ENCODE measurements at regions not wholly inside any gene's neighbourhood (a gene's known extent, or its start where the extent isn't known, plus 50 kb on each side); places are given as distances from the start of the nearest gene placed in this dataset.

DNA sequence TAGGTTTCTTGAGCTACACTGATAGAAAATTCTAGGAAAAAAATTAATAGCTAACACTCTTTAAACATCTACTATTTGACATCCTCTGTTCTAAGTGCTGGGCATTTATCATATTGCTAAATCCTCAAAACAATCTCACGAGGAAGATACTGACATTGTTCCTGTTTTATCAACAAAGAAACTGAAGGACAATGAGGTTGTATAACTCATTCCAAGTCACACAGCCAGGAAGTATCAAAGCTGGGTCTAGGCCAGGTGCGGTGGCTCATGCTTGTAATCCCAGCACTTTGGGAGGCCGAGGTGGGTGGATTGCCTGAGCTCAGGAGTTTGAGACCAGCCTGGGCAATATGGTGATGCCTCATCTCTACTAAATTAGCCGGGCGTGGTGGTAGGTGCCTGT lies 51.6 kb upstream of the IL6 start:
- peaks cover 6% of the 10 kb centered on the region for H3K9me3 Mint-ChIP-seq
- H3K4me1 Mint-ChIP-seq, result peaks cover 39% of the 10 kb centered on the region
- H3K4me3 Mint-ChIP-seq, result no peak overlapping the region
- H3K27ac Mint-ChIP-seq, result no peak overlapping the region
- no peak for ATAC-seq
- POLR2A ChIA-PET, result interaction anchor here (0.6 kb wide), 2 partner anchors 23 to 126 kb away, joined by 3 to 4 read pairs; no protein-coding TSS in a partner anchor
- no peak for DNase-seq (ENCODE audit: low spot score)
- TF ChIP-seq NFATC4 (CRISPR knock-in tag; IDR thresholded peaks at IDR 0.05), result no peak
- TF ChIP-seq, protein P1, sequence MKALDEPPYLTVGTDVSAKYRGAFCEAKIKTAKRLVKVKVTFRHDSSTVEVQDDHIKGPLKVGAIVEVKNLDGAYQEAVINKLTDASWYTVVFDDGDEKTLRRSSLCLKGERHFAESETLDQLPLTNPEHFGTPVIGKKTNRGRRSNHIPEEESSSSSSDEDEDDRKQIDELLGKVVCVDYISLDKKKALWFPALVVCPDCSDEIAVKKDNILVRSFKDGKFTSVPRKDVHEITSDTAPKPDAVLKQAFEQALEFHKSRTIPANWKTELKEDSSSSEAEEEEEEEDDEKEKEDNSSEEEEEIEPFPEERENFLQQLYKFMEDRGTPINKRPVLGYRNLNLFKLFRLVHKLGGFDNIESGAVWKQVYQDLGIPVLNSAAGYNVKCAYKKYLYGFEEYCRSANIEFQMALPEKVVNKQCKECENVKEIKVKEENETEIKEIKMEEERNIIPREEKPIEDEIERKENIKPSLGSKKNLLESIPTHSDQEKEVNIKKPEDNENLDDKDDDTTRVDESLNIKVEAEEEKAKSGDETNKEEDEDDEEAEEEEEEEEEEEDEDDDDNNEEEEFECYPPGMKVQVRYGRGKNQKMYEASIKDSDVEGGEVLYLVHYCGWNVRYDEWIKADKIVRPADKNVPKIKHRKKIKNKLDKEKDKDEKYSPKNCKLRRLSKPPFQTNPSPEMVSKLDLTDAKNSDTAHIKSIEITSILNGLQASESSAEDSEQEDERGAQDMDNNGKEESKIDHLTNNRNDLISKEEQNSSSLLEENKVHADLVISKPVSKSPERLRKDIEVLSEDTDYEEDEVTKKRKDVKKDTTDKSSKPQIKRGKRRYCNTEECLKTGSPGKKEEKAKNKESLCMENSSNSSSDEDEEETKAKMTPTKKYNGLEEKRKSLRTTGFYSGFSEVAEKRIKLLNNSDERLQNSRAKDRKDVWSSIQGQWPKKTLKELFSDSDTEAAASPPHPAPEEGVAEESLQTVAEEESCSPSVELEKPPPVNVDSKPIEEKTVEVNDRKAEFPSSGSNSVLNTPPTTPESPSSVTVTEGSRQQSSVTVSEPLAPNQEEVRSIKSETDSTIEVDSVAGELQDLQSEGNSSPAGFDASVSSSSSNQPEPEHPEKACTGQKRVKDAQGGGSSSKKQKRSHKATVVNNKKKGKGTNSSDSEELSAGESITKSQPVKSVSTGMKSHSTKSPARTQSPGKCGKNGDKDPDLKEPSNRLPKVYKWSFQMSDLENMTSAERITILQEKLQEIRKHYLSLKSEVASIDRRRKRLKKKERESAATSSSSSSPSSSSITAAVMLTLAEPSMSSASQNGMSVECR (CRISPR knock-in tag; IDR thresholded peaks at IDR 0.05; ENCODE audit: borderline replicate concordance), result no peak
- TF ChIP-seq, protein P2, sequence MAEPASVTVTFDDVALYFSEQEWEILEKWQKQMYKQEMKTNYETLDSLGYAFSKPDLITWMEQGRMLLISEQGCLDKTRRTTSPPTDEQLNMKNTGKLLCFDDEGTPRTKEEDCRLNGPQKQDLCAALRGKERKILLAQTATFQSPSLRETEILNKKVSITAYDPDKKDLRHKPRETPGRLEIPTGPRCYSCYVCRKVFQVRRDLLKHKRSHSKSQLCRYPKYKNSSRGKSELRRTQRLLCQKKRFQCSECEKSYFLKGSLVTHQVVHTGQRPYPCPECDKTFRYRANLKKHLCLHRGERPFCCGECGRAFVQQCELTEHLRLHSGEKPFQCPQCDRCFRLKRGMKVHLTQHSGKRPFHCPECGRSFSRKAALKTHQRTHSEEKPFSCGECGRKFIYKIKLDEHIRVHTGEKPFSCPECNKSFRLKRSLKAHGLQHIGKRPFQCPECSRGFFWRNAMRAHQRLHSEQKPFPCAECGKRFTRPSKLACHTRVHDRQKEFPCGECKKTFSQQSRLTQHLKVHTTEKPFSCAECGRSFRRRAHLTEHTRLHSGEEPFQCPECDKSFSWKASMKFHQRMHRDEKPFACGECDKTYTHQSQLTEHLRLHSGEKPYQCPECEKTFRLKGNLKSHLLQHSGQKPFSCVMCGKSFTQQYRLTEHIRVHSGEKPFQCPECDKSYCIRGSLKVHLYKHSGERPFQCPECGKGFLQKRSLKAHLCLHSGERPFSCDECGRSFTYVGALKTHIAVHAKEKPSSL (CRISPR knock-in tag; conservative IDR thresholded peaks at IDR 0.05), result no peak
- no peak for TF ChIP-seq SOX15 (CRISPR knock-in tag; IDR thresholded peaks at IDR 0.05)
- no peak for TF ChIP-seq EMX1 (CRISPR knock-in tag; IDR thresholded peaks at IDR 0.05)
- TF ChIP-seq JAZF1 (CRISPR knock-in tag; IDR thresholded peaks at IDR 0.05), result no peak
- TF ChIP-seq ETV6 (CRISPR knock-in tag; IDR thresholded peaks at IDR 0.05), result no peak
- TF ChIP-seq ZNF121 (CRISPR knock-in tag; IDR thresholded peaks at IDR 0.05), result no peak
- TF ChIP-seq ZBTB21 (CRISPR knock-in tag; IDR thresholded peaks at IDR 0.05; ENCODE audit: borderline replicate concordance), result no peak
- TF ChIP-seq, protein P3, sequence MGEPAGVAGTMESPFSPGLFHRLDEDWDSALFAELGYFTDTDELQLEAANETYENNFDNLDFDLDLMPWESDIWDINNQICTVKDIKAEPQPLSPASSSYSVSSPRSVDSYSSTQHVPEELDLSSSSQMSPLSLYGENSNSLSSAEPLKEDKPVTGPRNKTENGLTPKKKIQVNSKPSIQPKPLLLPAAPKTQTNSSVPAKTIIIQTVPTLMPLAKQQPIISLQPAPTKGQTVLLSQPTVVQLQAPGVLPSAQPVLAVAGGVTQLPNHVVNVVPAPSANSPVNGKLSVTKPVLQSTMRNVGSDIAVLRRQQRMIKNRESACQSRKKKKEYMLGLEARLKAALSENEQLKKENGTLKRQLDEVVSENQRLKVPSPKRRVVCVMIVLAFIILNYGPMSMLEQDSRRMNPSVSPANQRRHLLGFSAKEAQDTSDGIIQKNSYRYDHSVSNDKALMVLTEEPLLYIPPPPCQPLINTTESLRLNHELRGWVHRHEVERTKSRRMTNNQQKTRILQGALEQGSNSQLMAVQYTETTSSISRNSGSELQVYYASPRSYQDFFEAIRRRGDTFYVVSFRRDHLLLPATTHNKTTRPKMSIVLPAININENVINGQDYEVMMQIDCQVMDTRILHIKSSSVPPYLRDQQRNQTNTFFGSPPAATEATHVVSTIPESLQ (CRISPR knock-in tag; IDR thresholded peaks at IDR 0.05), result no peak
- no peak for TF ChIP-seq ZNF219 (CRISPR knock-in tag; IDR thresholded peaks at IDR 0.05; ENCODE audit: borderline replicate concordance)
- CTCF ChIA-PET, result no interaction called here
- peaks cover 4% of the 10 kb centered on the region; the same call in 1 of the 2 replicates for H3K36me3 Mint-ChIP-seq
- no peaks in the 10 kb centered on the region for H3K27me3 Mint-ChIP-seq (ENCODE audit: low read depth)

DNA sequence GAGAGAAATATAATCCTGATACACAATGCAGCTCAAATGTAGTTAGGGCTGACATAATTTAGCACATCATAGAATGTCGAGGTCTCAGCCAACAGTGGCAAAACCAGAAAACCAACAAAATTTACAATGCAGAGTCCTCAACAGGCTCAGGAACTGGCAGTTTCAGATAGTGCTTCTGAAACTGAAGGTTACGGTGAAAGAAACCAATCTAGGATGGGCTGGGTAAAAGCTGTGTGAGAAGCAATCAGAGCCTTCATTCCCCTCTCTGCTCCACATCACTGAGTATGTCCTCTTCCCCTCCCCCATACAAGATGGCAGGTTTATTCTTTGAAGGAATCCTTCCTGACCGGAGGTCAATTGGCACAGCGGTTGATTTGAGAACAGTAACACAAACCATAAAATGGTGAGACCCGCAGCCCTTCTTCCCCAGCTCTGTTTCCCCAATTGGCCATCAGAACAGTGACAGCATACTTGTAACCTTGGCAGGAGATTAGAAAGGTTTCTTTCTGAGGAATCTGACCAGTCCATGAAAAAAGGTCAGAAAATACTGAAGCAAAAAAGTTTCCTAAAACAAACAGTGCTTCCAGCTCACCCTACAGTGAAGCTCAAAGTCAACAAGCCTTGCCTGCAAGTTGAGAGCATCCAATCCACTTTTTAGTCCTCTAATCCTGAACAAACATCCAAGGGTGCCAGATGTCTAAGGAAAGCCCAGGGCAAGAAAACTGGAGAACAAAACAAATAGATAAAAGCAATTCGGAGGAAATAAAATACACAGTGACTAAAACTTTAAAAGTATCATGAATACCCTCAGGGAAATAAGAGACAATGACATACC lies 53.9 kb upstream of the IL6 start:
- Mint-ChIP-seq H3K4me3 (no peak overlapping the region), H3K9me3 (peaks cover 6% of the 10 kb centered on the region), H3K36me3 (peaks cover 4% of the 10 kb centered on the region; the same call in 1 of the 2 replicates), H3K27me3 (ENCODE audit: low read depth) (no peaks in the 10 kb centered on the region), H3K4me1 (peaks cover 61% of the 10 kb centered on the region), H3K27ac (peak overlapping the region; percentile 33)
- DNase-seq (ENCODE audit: low spot score) (no peak), ATAC-seq (0 out of 2 replicates have a peak, but pooled peaks have one; percentile 8)
- ChIA-PET CTCF (interaction anchor here (0.6 to 3.8 kb wide), 2 partner anchors 12 to 149 kb away, joined by 4 to 21 read pairs; no protein-coding TSS in a partner anchor), POLR2A (interaction anchor here (0.6 kb wide), 1 partner anchor 150 kb away, joined by 3 read pairs; no protein-coding TSS in a partner anchor)
- TF ChIP-seq, protein P4, sequence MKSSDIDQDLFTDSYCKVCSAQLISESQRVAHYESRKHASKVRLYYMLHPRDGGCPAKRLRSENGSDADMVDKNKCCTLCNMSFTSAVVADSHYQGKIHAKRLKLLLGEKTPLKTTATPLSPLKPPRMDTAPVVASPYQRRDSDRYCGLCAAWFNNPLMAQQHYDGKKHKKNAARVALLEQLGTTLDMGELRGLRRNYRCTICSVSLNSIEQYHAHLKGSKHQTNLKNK (CRISPR knock-in tag; IDR thresholded peaks at IDR 0.05), result no peak
- TF ChIP-seq ZNF671 (CRISPR knock-in tag; IDR thresholded peaks at IDR 0.05) (no peak), ZNF396 (CRISPR knock-in tag; IDR thresholded peaks at IDR 0.05; ENCODE audit: borderline replicate concordance) (no peak), CREB1 (CRISPR knock-in tag; IDR thresholded peaks at IDR 0.05) (no peak), ESRRA (CRISPR knock-in tag; IDR thresholded peaks at IDR 0.05; ENCODE audit: borderline replicate concordance) (no peak), ZNF416 (CRISPR knock-in tag; IDR thresholded peaks at IDR 0.05) (no peak), ZNF423 (CRISPR knock-in tag; IDR thresholded peaks at IDR 0.05) (no peak), GABPB1 (CRISPR knock-in tag; IDR thresholded peaks at IDR 0.05) (no peak)
- TF ChIP-seq, protein P1 (CRISPR knock-in tag; IDR thresholded peaks at IDR 0.05; ENCODE audit: borderline replicate concordance), result no peak
- TF ChIP-seq, protein P5, sequence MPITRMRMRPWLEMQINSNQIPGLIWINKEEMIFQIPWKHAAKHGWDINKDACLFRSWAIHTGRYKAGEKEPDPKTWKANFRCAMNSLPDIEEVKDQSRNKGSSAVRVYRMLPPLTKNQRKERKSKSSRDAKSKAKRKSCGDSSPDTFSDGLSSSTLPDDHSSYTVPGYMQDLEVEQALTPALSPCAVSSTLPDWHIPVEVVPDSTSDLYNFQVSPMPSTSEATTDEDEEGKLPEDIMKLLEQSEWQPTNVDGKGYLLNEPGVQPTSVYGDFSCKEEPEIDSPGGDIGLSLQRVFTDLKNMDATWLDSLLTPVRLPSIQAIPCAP (CRISPR knock-in tag; IDR thresholded peaks at IDR 0.05), result no peak

Measured in WTC11 (cell line).